ENCODE measurements at regions not wholly inside any gene's neighbourhood (a gene's known extent, or its start where the extent isn't known, plus 50 kb on each side); places are given as distances from the start of the nearest gene placed in this dataset.

DNA sequence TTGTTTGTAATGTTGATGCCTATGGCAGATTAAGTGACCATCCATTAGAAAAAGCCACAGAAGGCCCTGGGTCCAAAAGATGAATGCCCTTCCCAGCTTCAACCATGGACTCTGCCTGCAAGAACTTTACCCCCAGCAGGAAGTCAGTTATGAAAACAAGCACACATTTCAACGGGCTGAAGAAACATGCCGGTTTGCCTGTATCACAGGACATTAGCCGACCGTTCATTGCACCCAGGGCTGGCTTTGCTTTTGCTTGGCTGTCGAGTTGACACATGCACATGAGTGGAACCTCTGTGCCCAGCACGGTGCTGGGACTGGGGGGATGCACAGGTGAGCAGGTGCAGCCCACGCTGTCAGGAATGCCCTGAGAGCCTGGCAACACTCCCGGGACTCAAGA is 1087.0 kb downstream of the BCL11B start:
- H2BK120ac ChIP-seq (ENCODE audit: low read depth, low read length) = no peak overlapping the region
- TF ChIP-seq MAFK (IDR thresholded peaks at IDR 0.05; ENCODE audit: low read depth, low read length) (no peak), MAZ (IDR thresholded peaks at IDR 0.05; ENCODE audit: borderline replicate concordance, low read depth, low read length) (no peak), CHD1 (IDR thresholded peaks at IDR 0.05; ENCODE audit: low read depth, low read length) (no peak), RAD21 (IDR thresholded peaks at IDR 0.05; ENCODE audit: low read length) (no peak), RFX5 (IDR thresholded peaks at IDR 0.05; ENCODE audit: low read depth, low read length) (no peak)
- TF ChIP-seq, protein P1, sequence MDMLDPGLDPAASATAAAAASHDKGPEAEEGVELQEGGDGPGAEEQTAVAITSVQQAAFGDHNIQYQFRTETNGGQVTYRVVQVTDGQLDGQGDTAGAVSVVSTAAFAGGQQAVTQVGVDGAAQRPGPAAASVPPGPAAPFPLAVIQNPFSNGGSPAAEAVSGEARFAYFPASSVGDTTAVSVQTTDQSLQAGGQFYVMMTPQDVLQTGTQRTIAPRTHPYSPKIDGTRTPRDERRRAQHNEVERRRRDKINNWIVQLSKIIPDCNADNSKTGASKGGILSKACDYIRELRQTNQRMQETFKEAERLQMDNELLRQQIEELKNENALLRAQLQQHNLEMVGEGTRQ (IDR thresholded peaks at IDR 0.05; ENCODE audit: low read depth, low read length) = no peak
- WGBS, 2 experiments (ENCODE audit: extremely low coverage in 2 of 2, insufficient read length in 1 of 2) = 53% methylated on average over 4 of the region's 8 CpGs; no CpG with 5 or more reads in 1 of the 2 experiments
- no peak overlapping the region for H2AK9ac ChIP-seq (replicated peaks; ENCODE audit: low read depth, low read length, poor library complexity)
- H3K4me3 ChIP-seq (ENCODE audit: insufficient read depth, low read depth, low read length) = no peak overlapping the region
- H3K27me3 ChIP-seq (ENCODE audit: control insufficient read depth, insufficient read depth, low read length) = no peaks in the 10 kb centered on the region
- ChIA-PET POLR2A (ENCODE audit: unreplicated experiment) (no interaction called here), CTCF (no interaction called here)
- H2BK5ac ChIP-seq (ENCODE audit: low read depth, low read length, poor library complexity, severe bottlenecking) = no peak overlapping the region
- no peak overlapping the region for H2BK15ac ChIP-seq (ENCODE audit: low read depth, low read length)
- no TSS peak for BruUV-seq (replicated peaks)
- DNase-seq (no peak), ATAC-seq (ENCODE audit: low read depth) (no peak)
- dilution Hi-C loops (cut with HindIII; ENCODE audit: low sequenced_read_pairs, unreplicated experiment) (no loop called here), in situ Hi-C loops (cut with MboI; ENCODE audit: low sequenced_read_pairs) (no loop called here), intact Hi-C loops (cut with micrococcal nuclease) (no loop called here)
- H2AK5ac ChIP-seq (ENCODE audit: low read depth, low read length) = no peak overlapping the region
- no peak overlapping the region for H3K23ac ChIP-seq (ENCODE audit: low read depth, low read length)
- H4K91ac ChIP-seq (ENCODE audit: insufficient read depth, low read depth, low read length) = no peak overlapping the region
- no peaks in the 10 kb centered on the region for H3K9me1 ChIP-seq (ENCODE audit: insufficient read depth, low read length)
- H4K5ac ChIP-seq (ENCODE audit: low read depth, low read length) = no peak overlapping the region
- no peak overlapping the region for H3K4ac ChIP-seq (ENCODE audit: low read depth, low read length)
- H3K9me3 ChIP-seq (ENCODE audit: control insufficient read depth, insufficient read depth, low read length) = peaks cover 25% of the 10 kb centered on the region
- no peak overlapping the region for H3K18ac ChIP-seq (ENCODE audit: low read depth, low read length)
- H2BK20ac ChIP-seq (ENCODE audit: low read depth, low read length) = no peak overlapping the region
- H4K20me1 ChIP-seq (ENCODE audit: insufficient read depth, low read length) = no peaks in the 10 kb centered on the region
- no peak overlapping the region for H3K56ac ChIP-seq (ENCODE audit: extremely low read depth, insufficient read depth, low read length)
- H3K14ac ChIP-seq (replicated peaks; ENCODE audit: low read depth, low read length) = no peak overlapping the region
- H3K27ac ChIP-seq (ENCODE audit: insufficient read depth, low read length) = no peak overlapping the region
- H3K4me1 ChIP-seq (ENCODE audit: control insufficient read depth, insufficient read depth, low read length) = no peaks in the 10 kb centered on the region
- H3K4me2 ChIP-seq (ENCODE audit: low read depth, low read length) = no peak overlapping the region
- no peak overlapping the region for H4K8ac ChIP-seq (ENCODE audit: low read depth in 2 of 2, low read length in 2 of 2)
- H3K9ac ChIP-seq (ENCODE audit: low read depth, low read length) = no peak overlapping the region
- no peaks in the 10 kb centered on the region for H3K36me3 ChIP-seq (ENCODE audit: control insufficient read depth, insufficient read depth, low read length)
- no peaks in the 10 kb centered on the region for H3K79me1 ChIP-seq (ENCODE audit: low read depth in 1 of 2, low read length in 2 of 2)
- no peak overlapping the region for H2AFZ ChIP-seq (replicated peaks; ENCODE audit: low read length, poor library complexity)

Measured in IMR-90 (cell line).